ENCODE measurements at regions not wholly inside any gene's neighbourhood (a gene's known extent, or its start where the extent isn't known, plus 50 kb on each side); places are given as distances from the start of the nearest gene placed in this dataset.

- no peak for TF ChIP-seq POLR2A (IDR thresholded peaks at IDR 0.05; ENCODE audit: low read depth, low read length)
- TF ChIP-seq TAF1 (IDR thresholded peaks at IDR 0.05; ENCODE audit: low read depth, low read length) = no peak
- no peak for TF ChIP-seq POLR2AphosphoS5 (IDR thresholded peaks at IDR 0.05; ENCODE audit: low read depth, low read length)
- no peak for TF ChIP-seq PAX5 (IDR thresholded peaks at IDR 0.05; ENCODE audit: insufficient read depth, low read length, severe bottlenecking)
These were observed 326.6 kb downstream of the LRIG3 start for GRCh38 chr12:58593557-58594304.
